HepG2 (cell line): ENCODE measurements at regions not wholly inside any gene's neighbourhood (a gene's known extent, or its start where the extent isn't known, plus 50 kb on each side); places are given as distances from the start of the nearest gene placed in this dataset.

Experiments used
- CHD4 ChIP-seq: fragments of 200-600 bp; sonication (generic); IDR thresholded peaks from 2 replicates; pipeline ENCODE4 v1.7.0; 2017; ENCODE audit warnings: mild to moderate bottlenecking, low read length, borderline replicate concordance
- EED ChIP-seq: sonication (generic); formaldehyde crosslinking; IDR thresholded peaks from 2 replicates; pipeline ENCODE4 v1.5.0; 2020; ENCODE audit warnings: mild to moderate bottlenecking, missing genetic modification reagents
- FOXO4 ChIP-seq: sonication (generic); formaldehyde crosslinking; conservative IDR thresholded peaks from 2 replicates; pipeline ENCODE4 v1.8.1; 2023; ENCODE audit warnings: missing genetic modification reagents
- HOXA3 ChIP-seq: sonication (generic); formaldehyde crosslinking; IDR thresholded peaks from 2 replicates; pipeline ENCODE4 v1.5.0; 2020; ENCODE audit warnings: missing genetic modification reagents
- NFE2L2 ChIP-seq: fragments of 150-350 bp; IDR thresholded peaks from 2 replicates; pipeline ENCODE4 v1.6.1; 2014; ENCODE audit warnings: low read length
- ZC3H13 ChIP-seq: sonication (generic); formaldehyde crosslinking; IDR thresholded peaks from 2 replicates; pipeline ENCODE4 v1.8.1; 2023; ENCODE audit warnings: mild to moderate bottlenecking, missing genetic modification reagents, moderate library complexity
- ZFX ChIP-seq: sonication (generic); formaldehyde crosslinking; IDR thresholded peaks from 2 replicates; pipeline ENCODE4 v1.4.0; 2020; ENCODE audit warnings: mild to moderate bottlenecking, low read depth, missing genetic modification reagents, moderate library complexity
- ZNF251 ChIP-seq: sonication (generic); formaldehyde crosslinking; IDR thresholded peaks from 2 replicates; pipeline ENCODE4 v1.9.0; 2021; ENCODE audit warnings: mild to moderate bottlenecking, missing genetic modification reagents
- ZNF281 ChIP-seq: sonication (generic); formaldehyde crosslinking; IDR thresholded peaks from 2 replicates; pipeline ENCODE4 v1.4.0; 2020; ENCODE audit warnings: missing genetic modification reagents, borderline replicate concordance
- ZNF337 ChIP-seq: sonication (generic); formaldehyde crosslinking; IDR thresholded peaks from 2 replicates; pipeline ENCODE4 v1.5.1; 2020; ENCODE audit warnings: missing genetic modification reagents, low read depth, mild to moderate bottlenecking, borderline replicate concordance
- ZNF644 ChIP-seq: IDR thresholded peaks from 2 replicates; pipeline ENCODE4 v1.6.1; 2016; ENCODE audit warnings: low read depth
- ZNF646 ChIP-seq: sonication (generic); formaldehyde crosslinking; IDR thresholded peaks from 2 replicates; pipeline ENCODE4 v1.9.0; 2021; ENCODE audit warnings: mild to moderate bottlenecking, missing genetic modification reagents
- TF ChIP-seq, protein P1 (sequence below): sonication (generic); formaldehyde crosslinking; conservative IDR thresholded peaks from 2 replicates; pipeline ENCODE4 v1.8.0; 2022; ENCODE audit warnings: low read depth, missing genetic modification reagents
- TF ChIP-seq, protein P2 (sequence below): sonication (generic); formaldehyde crosslinking; IDR thresholded peaks from 2 replicates; pipeline ENCODE4 v1.4.0; 2020; ENCODE audit warnings: missing genetic modification reagents, low read depth, mild to moderate bottlenecking, borderline replicate concordance
- TF ChIP-seq, protein P3 (sequence below): sonication (generic); formaldehyde crosslinking; IDR thresholded peaks from 2 replicates; pipeline ENCODE4 v1.9.0; 2022; ENCODE audit warnings: missing genetic modification reagents, mild to moderate bottlenecking, borderline replicate concordance

DNA sequence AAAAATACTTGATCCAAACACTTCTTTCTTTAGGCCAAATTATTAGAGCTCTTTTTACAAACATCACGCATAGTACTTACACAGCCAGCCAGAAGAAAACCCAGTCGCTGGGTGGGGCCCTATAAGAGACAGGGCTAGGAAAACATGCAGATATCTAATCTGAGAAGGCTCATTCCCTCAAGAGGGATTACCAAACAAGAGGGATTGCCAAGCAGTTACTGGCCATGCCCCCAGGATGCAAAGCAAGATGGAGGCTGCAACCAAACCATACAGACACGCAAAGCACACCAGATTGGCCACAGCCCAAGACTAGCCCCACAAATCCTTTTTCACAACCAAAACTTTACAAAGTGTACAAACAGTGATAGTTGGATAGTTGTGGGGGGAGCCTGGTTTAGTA, 1235.4 kb upstream of the GJE1 start (continued):
- TF ChIP-seq ZNF646 (CRISPR knock-in tag) (0 out of 2 replicates have a peak, but pooled peaks have one; percentile 45), ZNF251 (no peak), FOXO4 (CRISPR knock-in tag) (no peak), ZNF644 (peak; percentile 96), NFE2L2 (no peak), CHD4 (no peak), ZNF281 (CRISPR knock-in tag) (no peak), ZFX (CRISPR knock-in tag) (no peak), EED (no peak), ZNF337 (CRISPR knock-in tag) (no peak), ZC3H13 (CRISPR knock-in tag) (no peak), HOXA3 (CRISPR knock-in tag) (peak; percentile 25; the same call in 1 of the 2 replicates)
- TF ChIP-seq, protein P1, sequence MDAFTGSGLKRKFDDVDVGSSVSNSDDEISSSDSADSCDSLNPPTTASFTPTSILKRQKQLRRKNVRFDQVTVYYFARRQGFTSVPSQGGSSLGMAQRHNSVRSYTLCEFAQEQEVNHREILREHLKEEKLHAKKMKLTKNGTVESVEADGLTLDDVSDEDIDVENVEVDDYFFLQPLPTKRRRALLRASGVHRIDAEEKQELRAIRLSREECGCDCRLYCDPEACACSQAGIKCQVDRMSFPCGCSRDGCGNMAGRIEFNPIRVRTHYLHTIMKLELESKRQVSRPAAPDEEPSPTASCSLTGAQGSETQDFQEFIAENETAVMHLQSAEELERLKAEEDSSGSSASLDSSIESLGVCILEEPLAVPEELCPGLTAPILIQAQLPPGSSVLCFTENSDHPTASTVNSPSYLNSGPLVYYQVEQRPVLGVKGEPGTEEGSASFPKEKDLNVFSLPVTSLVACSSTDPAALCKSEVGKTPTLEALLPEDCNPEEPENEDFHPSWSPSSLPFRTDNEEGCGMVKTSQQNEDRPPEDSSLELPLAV (CRISPR knock-in tag): no peak
- TF ChIP-seq, protein P2, sequence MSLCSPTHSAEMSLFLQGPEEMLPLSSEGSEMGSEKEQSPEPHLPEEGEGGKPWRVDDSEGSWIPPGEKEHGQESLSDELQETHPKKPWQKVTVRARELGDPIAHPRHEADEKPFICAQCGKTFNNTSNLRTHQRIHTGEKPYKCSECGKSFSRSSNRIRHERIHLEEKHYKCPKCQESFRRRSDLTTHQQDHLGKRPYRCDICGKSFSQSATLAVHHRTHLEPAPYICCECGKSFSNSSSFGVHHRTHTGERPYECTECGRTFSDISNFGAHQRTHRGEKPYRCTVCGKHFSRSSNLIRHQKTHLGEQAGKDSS: no peak
- TF ChIP-seq, protein P3, sequence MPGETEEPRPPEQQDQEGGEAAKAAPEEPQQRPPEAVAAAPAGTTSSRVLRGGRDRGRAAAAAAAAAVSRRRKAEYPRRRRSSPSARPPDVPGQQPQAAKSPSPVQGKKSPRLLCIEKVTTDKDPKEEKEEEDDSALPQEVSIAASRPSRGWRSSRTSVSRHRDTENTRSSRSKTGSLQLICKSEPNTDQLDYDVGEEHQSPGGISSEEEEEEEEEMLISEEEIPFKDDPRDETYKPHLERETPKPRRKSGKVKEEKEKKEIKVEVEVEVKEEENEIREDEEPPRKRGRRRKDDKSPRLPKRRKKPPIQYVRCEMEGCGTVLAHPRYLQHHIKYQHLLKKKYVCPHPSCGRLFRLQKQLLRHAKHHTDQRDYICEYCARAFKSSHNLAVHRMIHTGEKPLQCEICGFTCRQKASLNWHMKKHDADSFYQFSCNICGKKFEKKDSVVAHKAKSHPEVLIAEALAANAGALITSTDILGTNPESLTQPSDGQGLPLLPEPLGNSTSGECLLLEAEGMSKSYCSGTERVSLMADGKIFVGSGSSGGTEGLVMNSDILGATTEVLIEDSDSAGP (CRISPR knock-in tag): no peak
